ENCODE measurements at regions not wholly inside any gene's neighbourhood (a gene's known extent, or its start where the extent isn't known, plus 50 kb on each side); places are given as distances from the start of the nearest gene placed in this dataset.

DNA sequence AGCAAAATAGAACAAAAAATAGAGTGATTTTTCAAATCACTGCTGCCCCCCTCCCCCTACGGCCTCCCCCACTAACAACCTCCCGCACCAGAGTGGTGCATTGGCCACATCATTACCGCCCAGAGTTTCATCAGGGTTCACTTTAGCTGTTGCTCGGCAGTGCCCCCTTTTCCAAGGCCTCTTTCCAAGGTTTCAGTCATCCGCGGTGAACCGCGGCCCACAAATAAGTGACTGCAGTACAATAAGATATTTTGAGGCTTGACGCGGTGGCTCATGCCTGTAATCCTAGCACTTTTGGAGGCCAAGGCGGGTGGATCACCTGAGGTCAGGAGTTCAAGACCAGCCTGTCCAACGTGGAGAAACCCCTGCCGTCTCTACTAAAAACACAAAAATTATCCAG lies 180.0 kb downstream of the MAF start:
- no peak for TF ChIP-seq ELF4 (IDR thresholded peaks at IDR 0.05)
- TF ChIP-seq L3MBTL2 (conservative IDR thresholded peaks at IDR 0.05): no peak
- TF ChIP-seq HDGF (IDR thresholded peaks at IDR 0.05; ENCODE audit: borderline replicate concordance): no peak
- no peak for TF ChIP-seq ARNT (IDR thresholded peaks at IDR 0.05)
- no peak for TF ChIP-seq ZNF384 (IDR thresholded peaks at IDR 0.05)
- TF ChIP-seq SP1 (IDR thresholded peaks at IDR 0.05): no peak
- TF ChIP-seq PKNOX1 (IDR thresholded peaks at IDR 0.05): no peak
- TF ChIP-seq CTBP1 (IDR thresholded peaks at IDR 0.05; ENCODE audit: borderline replicate concordance): no peak
- no peak for TF ChIP-seq TARDBP (IDR thresholded peaks at IDR 0.05)
- TF ChIP-seq NFRKB (IDR thresholded peaks at IDR 0.05): no peak
- no peak for TF ChIP-seq BHLHE40 (IDR thresholded peaks at IDR 0.05; ENCODE audit: borderline replicate concordance)
- no peak for TF ChIP-seq FOXM1 (IDR thresholded peaks at IDR 0.05; ENCODE audit: borderline replicate concordance)
- TF ChIP-seq SUZ12 (IDR thresholded peaks at IDR 0.05): no peak
- no peak for TF ChIP-seq FOXA1 (IDR thresholded peaks at IDR 0.05)
- no peak for TF ChIP-seq LEF1 (IDR thresholded peaks at IDR 0.05; ENCODE audit: borderline replicate concordance)
- TF ChIP-seq FOXK2 (IDR thresholded peaks at IDR 0.05): no peak
- POLR2A ChIA-PET: no interaction called here
- CTCF ChIA-PET: no interaction called here
- DNase-seq (ENCODE audit: extremely low spot score): no peak

DNA sequence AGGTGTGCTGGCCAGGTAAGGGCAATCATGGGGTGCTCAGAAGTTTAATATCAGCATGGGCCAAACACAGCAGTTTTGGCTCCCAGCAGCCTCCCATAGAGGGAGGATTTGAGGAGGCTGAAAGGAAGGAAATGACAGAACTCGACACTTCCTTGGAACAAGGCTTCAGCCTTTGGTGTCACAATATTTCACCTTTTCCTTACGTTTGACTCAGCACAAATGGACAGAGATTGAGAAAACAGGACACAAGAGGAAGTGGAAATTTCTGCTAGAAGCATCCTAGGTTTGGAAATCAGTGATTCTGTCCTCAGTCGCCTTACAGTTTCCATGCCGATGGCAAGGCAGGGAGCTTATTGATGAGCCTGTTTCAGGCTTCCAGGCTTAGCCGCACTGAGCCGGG lies 181.4 kb downstream of the MAF start:
- no peak for DNase-seq (ENCODE audit: extremely low spot score)
- TF ChIP-seq TARDBP (IDR thresholded peaks at IDR 0.05) (no peak), ZNF384 (IDR thresholded peaks at IDR 0.05) (no peak), SUZ12 (IDR thresholded peaks at IDR 0.05) (no peak), SP1 (IDR thresholded peaks at IDR 0.05) (no peak), FOXK2 (IDR thresholded peaks at IDR 0.05) (no peak), CTBP1 (IDR thresholded peaks at IDR 0.05; ENCODE audit: borderline replicate concordance) (no peak), FOXA1 (IDR thresholded peaks at IDR 0.05) (no peak), BHLHE40 (IDR thresholded peaks at IDR 0.05; ENCODE audit: borderline replicate concordance) (no peak)
- ChIA-PET CTCF (no interaction called here), POLR2A (no interaction called here)

DNA sequence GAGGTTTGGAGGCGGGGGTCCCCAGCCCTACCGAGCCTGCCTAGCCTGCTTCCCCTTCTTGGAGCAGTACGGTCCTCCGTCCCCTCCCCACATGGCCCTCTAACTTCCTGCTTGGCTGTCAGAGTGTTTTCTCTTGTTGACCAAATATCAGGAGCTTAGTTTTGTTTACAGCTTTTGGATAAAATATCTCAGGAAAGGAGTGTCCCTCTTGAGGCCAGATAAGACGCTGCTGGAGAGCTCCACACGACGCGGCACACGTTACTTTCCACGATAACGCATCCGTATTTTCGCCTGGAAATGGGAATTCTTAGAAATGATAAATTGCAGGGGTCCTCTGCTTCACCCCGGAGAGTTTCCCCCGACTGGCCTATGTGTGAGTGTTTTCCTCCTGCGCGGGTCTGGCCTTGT lies 182.9 kb downstream of the MAF start:
- TF ChIP-seq PKNOX1 (IDR thresholded peaks at IDR 0.05) (no peak), ELF4 (IDR thresholded peaks at IDR 0.05) (no peak), CTBP1 (IDR thresholded peaks at IDR 0.05; ENCODE audit: borderline replicate concordance) (no peak), SP1 (IDR thresholded peaks at IDR 0.05) (no peak), ARNT (IDR thresholded peaks at IDR 0.05) (no peak), FOXM1 (IDR thresholded peaks at IDR 0.05; ENCODE audit: borderline replicate concordance) (no peak), FOXA1 (IDR thresholded peaks at IDR 0.05) (no peak), ZNF384 (IDR thresholded peaks at IDR 0.05) (no peak), FOXK2 (IDR thresholded peaks at IDR 0.05) (no peak), NFRKB (IDR thresholded peaks at IDR 0.05) (no peak), LEF1 (IDR thresholded peaks at IDR 0.05; ENCODE audit: borderline replicate concordance) (no peak)
- POLR2A ChIA-PET: no interaction called here
- CTCF ChIA-PET: no interaction called here
- DNase-seq (ENCODE audit: extremely low spot score): no peak

DNA sequence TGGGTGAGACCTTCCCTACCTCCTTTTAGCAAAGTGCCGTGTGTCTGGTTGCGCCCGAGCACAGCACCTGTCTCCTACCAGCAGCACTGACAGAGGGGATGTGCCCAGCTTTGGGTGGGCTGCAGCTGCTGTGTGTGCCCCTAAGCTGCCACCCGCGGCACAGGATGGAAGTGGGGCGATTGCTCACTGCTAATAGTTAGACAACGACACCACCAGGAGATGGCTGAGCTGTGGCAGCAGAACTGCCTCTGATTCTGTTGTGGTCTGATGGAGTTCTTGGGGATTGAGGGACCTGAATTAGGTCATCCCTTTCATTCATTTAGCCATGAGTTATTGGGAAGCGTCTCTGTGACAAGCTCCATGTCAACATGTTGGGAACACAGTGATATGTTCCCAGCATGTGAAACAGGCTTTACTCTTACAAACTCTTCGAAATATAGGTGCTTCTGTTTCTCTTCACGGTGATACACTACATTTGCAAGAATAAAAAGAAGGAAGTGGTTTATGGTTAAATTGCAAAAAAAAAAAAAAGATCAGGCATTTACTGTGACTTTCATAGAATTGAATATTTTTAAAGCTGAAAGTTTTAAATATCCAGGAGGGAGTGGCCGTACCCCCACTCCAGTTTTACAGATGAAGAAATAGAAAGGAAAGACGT lies 184.4 kb downstream of the MAF start:
- POLR2A ChIA-PET: no interaction called here
- CTCF ChIA-PET: no interaction called here
- TF ChIP-seq SP1 (IDR thresholded peaks at IDR 0.05) (no peak), NFRKB (IDR thresholded peaks at IDR 0.05) (no peak), BHLHE40 (IDR thresholded peaks at IDR 0.05; ENCODE audit: borderline replicate concordance) (no peak), SUZ12 (IDR thresholded peaks at IDR 0.05) (no peak), ARNT (IDR thresholded peaks at IDR 0.05) (no peak), PKNOX1 (IDR thresholded peaks at IDR 0.05) (no peak), CTBP1 (IDR thresholded peaks at IDR 0.05; ENCODE audit: borderline replicate concordance) (no peak)
- DNase-seq (ENCODE audit: extremely low spot score): no peak

- ChIA-PET POLR2A (interaction anchor here (1.1 kb wide), 1 partner anchor 11 kb away, joined by 3 read pairs; no protein-coding TSS in a partner anchor), CTCF (interaction anchor here (1.6 kb wide), 1 partner anchor 79 kb away, joined by 3 read pairs; no protein-coding TSS in a partner anchor)
- TF ChIP-seq TARDBP (IDR thresholded peaks at IDR 0.05) (no peak), ZNF384 (IDR thresholded peaks at IDR 0.05) (no peak), NFRKB (IDR thresholded peaks at IDR 0.05) (no peak), PKNOX1 (IDR thresholded peaks at IDR 0.05) (no peak), CTBP1 (IDR thresholded peaks at IDR 0.05; ENCODE audit: borderline replicate concordance) (no peak), BHLHE40 (IDR thresholded peaks at IDR 0.05; ENCODE audit: borderline replicate concordance) (no peak), L3MBTL2 (conservative IDR thresholded peaks at IDR 0.05) (no peak)
- DNase-seq (ENCODE audit: extremely low spot score): no peak
Measured at GRCh38 chr16:79412783-79413225, 187.7 kb downstream of the MAF start.

DNA sequence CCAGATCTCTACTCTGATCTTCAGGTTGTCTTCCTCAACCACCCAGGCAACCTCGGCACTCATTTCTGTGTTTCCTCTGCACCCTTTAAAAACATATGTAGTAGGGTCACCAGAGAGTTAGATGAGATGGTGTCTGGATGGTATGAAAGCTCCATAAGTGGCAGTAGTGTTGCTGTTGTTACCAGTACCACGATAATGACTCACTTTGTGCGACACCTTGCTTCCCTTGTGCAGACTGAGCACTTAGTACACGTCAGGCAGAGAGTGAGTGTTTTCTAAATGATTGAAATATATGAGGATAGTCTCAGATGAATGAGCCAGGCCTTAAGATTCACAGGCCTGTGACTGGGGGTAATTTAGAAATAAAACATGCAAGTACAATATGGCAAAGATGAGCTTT lies 188.7 kb downstream of the MAF start:
- CTCF ChIA-PET: no interaction called here
- TF ChIP-seq ARNT (IDR thresholded peaks at IDR 0.05) (no peak), BHLHE40 (IDR thresholded peaks at IDR 0.05; ENCODE audit: borderline replicate concordance) (no peak), CTBP1 (IDR thresholded peaks at IDR 0.05; ENCODE audit: borderline replicate concordance) (no peak), L3MBTL2 (conservative IDR thresholded peaks at IDR 0.05) (no peak), FOXK2 (IDR thresholded peaks at IDR 0.05) (no peak), FOXM1 (IDR thresholded peaks at IDR 0.05; ENCODE audit: borderline replicate concordance) (no peak), PKNOX1 (IDR thresholded peaks at IDR 0.05) (no peak), ELF4 (IDR thresholded peaks at IDR 0.05) (no peak), LEF1 (IDR thresholded peaks at IDR 0.05; ENCODE audit: borderline replicate concordance) (no peak), SP1 (IDR thresholded peaks at IDR 0.05) (no peak), SUZ12 (IDR thresholded peaks at IDR 0.05) (no peak), ZNF384 (IDR thresholded peaks at IDR 0.05) (no peak)
- DNase-seq (ENCODE audit: extremely low spot score): no peak
- POLR2A ChIA-PET: no interaction called here

All from HEK293T (cell line).